BE2C (cell line): ENCODE measurements at regions not wholly inside any gene's neighbourhood (a gene's known extent, or its start where the extent isn't known, plus 50 kb on each side); places are given as distances from the start of the nearest gene placed in this dataset.

Experiments used
- DNase-seq: peaks from one replicate; pipeline ENCODE4 v3.0.0-alpha.2; 2020
- H3K27me3 ChIP-seq: fragments of 250-450 bp; sonication (Bioruptor Pico); 2 replicates; pipeline ENCODE4 v1.5.1; 2020; ENCODE audit warnings: mild to moderate bottlenecking
- H3K36me3 ChIP-seq: fragments of 250-450 bp; sonication (Bioruptor Pico); 2 replicates; pipeline ENCODE4 v1.5.1; 2020; ENCODE audit warnings: mild to moderate bottlenecking
- H3K4me1 ChIP-seq: fragments of 250-450 bp; sonication (Bioruptor Pico); 2 replicates; pipeline ENCODE4 v1.5.1; 2020
- H3K4me3 ChIP-seq: 2 replicates; pipeline ENCODE4 v1.5.1; 2011; ENCODE audit warnings: low read depth, low read length
- H3K9me3 ChIP-seq: fragments of 250-450 bp; sonication (Bioruptor Pico); 2 replicates; pipeline ENCODE4 v1.5.1; 2020
- CTCF ChIP-seq: IDR thresholded peaks from 2 replicates; pipeline ENCODE4 v1.5.1; 2012; ENCODE audit warnings: mild to moderate bottlenecking, low read depth, low read length

GRCh38 chr2:155178921-155179320, 480.4 kb downstream of the KCNJ3 start:
- TF ChIP-seq CTCF, result no peak
- no peaks in the 10 kb centered on the region for H3K9me3 ChIP-seq
- no peaks in the 10 kb centered on the region for H3K36me3 ChIP-seq
- H3K4me3 ChIP-seq, result no peak overlapping the region
- DNase-seq, result no peak
- no peaks in the 10 kb centered on the region for H3K4me1 ChIP-seq
- no peaks in the 10 kb centered on the region for H3K27me3 ChIP-seq

GRCh38 chr2:155176345-155176744, 477.9 kb downstream of the KCNJ3 start:
- Histone ChIP-seq H3K36me3 (no peaks in the 10 kb centered on the region), H3K4me1 (no peaks in the 10 kb centered on the region), H3K27me3 (no peaks in the 10 kb centered on the region), H3K9me3 (no peaks in the 10 kb centered on the region), H3K4me3 (no peak overlapping the region)
- DNase-seq, result no peak
- TF ChIP-seq CTCF, result no peak

GRCh38 chr2:155169317-155169716, 470.8 kb downstream of the KCNJ3 start:
- H3K27me3 ChIP-seq, result no peaks in the 10 kb centered on the region
- DNase-seq, result peak; percentile 22
- no peak overlapping the region for H3K4me3 ChIP-seq
- no peak for TF ChIP-seq CTCF
- no peaks in the 10 kb centered on the region for H3K4me1 ChIP-seq
- no peaks in the 10 kb centered on the region for H3K36me3 ChIP-seq
- H3K9me3 ChIP-seq, result no peaks in the 10 kb centered on the region

- Histone ChIP-seq H3K4me1 (no peaks in the 10 kb centered on the region), H3K36me3 (no peaks in the 10 kb centered on the region), H3K9me3 (no peaks in the 10 kb centered on the region), H3K4me3 (no peak overlapping the region), H3K27me3 (no peaks in the 10 kb centered on the region)
- DNase-seq, result no peak
- no peak for TF ChIP-seq CTCF
Measured at GRCh38 chr2:155162494-155162893, 464.0 kb downstream of the KCNJ3 start.

- Histone ChIP-seq H3K4me1 (no peaks in the 10 kb centered on the region), H3K36me3 (no peaks in the 10 kb centered on the region), H3K9me3 (no peaks in the 10 kb centered on the region), H3K27me3 (no peaks in the 10 kb centered on the region), H3K4me3 (no peak overlapping the region)
- no peak for DNase-seq
- TF ChIP-seq CTCF, result no peak
Measured at GRCh38 chr2:155161314-155161713, 462.8 kb downstream of the KCNJ3 start.

GRCh38 chr2:155157711-155158110, 459.2 kb downstream of the KCNJ3 start:
- Histone ChIP-seq H3K27me3 (no peaks in the 10 kb centered on the region), H3K4me1 (no peaks in the 10 kb centered on the region), H3K4me3 (no peak overlapping the region), H3K36me3 (no peaks in the 10 kb centered on the region), H3K9me3 (no peaks in the 10 kb centered on the region)
- DNase-seq, result no peak
- no peak for TF ChIP-seq CTCF
